HG02610 (cell line): ENCODE measurements at regions not wholly inside any gene's neighbourhood (a gene's known extent, or its start where the extent isn't known, plus 50 kb on each side); places are given as distances from the start of the nearest gene placed in this dataset.
"Not testable (repeated sequence)": the region's sequence is repeated elsewhere in the genome, so short reads cannot be mapped to it uniquely, and the experiment has no call there.

Experiments used
- ATAC-seq: cut with Tn5 transposase; IDR thresholded peaks from one replicate; pipeline ENCODE4 v1.9.1; 2021; ENCODE audit warnings: mild to moderate bottlenecking, moderate library complexity; ENCODE audit not compliant: unreplicated experiment

DNA sequence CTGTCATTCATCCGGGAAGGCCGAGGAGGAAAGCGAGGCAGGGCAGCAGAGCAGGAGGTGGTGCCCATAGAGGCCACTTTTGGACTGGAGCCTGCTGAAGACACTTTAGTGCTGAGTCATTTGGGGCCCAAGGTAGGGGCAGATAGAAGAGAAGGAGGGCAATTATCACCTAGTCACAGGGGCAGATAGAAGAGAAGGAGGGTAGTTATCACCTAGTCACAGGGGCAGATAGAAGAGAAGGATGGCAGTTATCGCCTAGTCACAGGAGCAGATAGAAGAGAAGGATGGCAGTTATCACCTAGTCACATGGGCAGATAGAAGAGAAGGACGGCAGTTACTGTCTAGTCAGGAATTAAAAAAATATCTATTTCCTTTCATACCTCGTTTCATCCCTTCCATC lies 1372.6 kb downstream of the FOXD4L5 start:
- not testable (repeated sequence) for ATAC-seq

DNA sequence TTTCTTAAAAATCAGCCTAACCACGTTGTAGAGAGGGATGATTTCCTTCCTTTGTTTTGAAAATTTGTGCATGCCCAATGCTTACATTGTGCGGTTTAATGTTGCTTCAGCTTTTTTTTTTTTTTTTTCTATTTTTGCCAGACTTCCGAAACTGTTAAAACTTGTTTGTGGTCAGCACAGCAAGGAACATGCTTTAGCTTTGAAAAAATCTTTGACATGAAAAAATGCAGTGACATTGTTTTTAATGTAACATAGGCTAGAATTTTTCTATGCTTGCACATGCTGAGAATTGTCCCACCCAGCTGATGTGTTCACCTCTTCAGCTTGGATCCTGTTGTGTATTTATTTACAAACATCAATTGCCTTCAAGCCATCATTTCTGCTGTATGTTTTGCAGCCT lies 1375.9 kb downstream of the FOXD4L5 start:
- not testable (repeated sequence) for ATAC-seq

DNA sequence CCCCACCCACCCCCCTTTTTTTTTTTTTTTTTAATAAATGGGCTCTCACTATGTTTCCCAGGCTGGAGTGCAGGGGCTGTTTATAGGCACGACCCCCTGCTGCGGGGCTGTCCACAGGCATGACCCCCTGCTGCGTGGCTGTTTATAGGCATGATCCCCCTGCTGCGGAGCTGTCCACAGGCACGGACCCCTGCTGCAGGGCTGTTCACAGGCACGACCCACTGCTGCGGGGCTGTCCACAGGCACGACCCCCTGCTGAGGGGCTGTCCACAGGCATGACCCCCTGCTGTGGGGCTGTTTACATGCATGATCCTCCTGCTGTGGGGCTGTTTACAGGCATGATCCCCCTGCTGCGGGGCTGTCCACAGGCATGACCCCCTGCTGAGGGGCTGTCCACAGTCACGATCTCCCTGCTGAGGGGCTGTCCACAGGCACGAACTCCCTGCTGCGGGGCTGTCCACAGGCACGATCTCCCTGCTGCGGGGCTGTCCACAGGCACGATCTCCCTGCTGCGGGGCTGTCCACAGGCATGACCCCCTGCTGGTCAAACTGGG lies 1385.3 kb downstream of the FOXD4L5 start:
- ATAC-seq: not testable (repeated sequence)

DNA sequence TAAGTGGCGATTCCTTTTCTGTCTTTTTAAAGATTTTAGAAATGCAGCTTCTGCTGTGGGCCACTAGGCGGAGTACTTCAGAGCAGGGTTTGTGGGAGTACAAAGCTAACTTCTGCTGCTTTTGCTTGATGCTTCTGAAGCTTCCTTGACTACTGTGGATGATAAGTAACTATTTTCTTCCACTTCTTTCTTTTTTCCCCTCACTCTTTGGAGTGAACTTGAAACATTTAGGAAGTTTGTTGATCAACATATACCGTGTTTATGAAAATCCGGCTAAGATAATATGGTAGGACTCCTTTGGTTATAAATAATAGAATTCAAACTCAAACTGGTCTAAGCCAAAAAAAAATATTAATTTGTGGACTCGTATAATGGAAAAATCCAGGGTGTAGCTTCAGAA lies 1403.6 kb downstream of the FOXD4L5 start:
- ATAC-seq: not testable (repeated sequence)

- ATAC-seq: not testable (repeated sequence)
Measured at GRCh38 chr9:63876380-63876779, 1408.6 kb downstream of the FOXD4L5 start.

DNA sequence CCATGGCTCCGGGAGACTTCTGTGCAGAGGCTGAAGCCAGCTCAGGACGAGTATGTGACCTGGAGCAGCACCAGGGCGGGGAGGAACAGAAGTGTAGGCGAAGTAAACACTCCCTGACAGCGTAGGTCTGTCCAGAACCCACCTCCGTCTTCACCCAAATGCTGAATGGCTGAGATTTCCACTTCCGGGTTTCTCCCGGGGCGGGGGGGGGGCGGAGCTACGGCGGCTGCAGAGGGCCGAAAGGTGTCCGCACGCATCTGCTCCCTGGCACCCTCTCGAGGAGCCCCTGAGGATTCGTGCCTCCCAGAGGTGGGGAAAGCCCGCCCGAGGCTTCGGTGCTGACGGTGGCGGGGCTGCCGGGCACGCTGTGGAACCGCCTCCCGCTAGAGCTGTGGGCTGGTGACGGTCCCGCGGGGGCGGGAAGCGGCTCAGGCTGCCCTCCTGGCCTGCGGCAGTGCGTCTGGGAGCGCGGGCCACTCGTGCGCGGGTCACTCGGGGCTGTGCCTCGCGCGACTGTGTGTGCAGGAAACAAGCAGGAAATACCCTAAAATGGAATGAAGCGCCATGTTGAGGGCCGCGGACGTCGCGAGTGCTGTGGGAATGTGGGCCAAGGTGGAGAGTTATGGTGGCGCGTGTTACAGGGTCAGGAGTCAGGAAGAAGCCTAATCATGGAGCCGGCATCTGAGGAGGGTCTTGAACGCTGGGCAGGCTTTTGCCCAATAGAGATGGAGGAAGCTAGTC lies 1425.4 kb downstream of the FOXD4L5 start:
- no peak for ATAC-seq

- ATAC-seq: not testable (repeated sequence)
Measured at GRCh38 chr9:63859090-63859474, 1425.9 kb downstream of the FOXD4L5 start.

- not testable (repeated sequence) for ATAC-seq
Measured at GRCh38 chr9:63853140-63853751, 1431.8 kb downstream of the FOXD4L5 start.

DNA sequence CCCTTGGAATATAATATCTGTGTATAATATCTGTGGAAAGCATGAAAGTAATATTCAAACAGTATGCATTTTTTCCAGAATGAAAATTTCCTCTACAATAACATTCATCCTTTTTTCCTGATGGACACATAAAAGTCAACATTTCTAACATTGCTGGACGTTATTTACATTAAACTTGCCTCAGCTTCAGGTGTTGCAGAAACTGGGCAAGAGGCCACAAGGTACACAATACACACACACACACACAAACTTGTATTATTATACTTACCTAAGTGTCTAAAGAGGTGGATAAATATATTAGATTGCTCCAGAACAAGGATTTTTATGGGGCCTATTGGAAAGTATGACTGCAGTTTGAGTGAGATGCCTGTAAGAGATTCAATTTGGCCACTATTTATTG lies 1460.2 kb downstream of the FOXD4L5 start:
- ATAC-seq: not testable (repeated sequence)

GRCh38 chr9:63823375-63824201 lies 1461.4 kb downstream of the FOXD4L5 start:
- not testable (repeated sequence) for ATAC-seq

- not testable (repeated sequence) for ATAC-seq
Measured at GRCh38 chr9:63822615-63823374, 1462.2 kb downstream of the FOXD4L5 start.

DNA sequence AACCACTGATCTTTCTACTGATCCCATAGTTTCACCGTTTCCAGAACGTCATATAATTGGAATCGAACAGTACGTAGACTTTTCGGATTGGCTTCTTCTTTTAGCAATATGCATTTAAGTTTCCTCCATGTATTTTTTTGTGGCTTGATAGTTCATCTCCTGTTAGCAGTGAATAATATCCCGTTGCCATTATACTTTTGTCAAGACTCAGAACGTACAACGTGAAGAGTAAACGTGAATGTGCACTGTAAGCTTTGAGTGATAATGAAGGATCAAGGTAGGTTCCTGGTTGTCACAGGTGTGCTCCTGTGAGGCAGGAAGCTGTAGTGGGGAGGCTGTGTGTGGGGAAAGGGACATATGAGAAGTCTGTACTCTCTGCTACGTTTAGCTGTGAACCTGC lies 1463.7 kb downstream of the FOXD4L5 start:
- ATAC-seq: not testable (repeated sequence)

- ATAC-seq: not testable (repeated sequence)
Measured at GRCh38 chr9:63820882-63821281, 1464.1 kb downstream of the FOXD4L5 start.

GRCh38 chr9:63820383-63820782 lies 1464.6 kb downstream of the FOXD4L5 start:
- not testable (repeated sequence) for ATAC-seq

GRCh38 chr9:63817622-63818518 lies 1467.1 kb downstream of the FOXD4L5 start:
- peak; percentile 68 for ATAC-seq

- ATAC-seq: peak; percentile 64
Measured at GRCh38 chr9:63816751-63817621, 1468.0 kb downstream of the FOXD4L5 start.

DNA sequence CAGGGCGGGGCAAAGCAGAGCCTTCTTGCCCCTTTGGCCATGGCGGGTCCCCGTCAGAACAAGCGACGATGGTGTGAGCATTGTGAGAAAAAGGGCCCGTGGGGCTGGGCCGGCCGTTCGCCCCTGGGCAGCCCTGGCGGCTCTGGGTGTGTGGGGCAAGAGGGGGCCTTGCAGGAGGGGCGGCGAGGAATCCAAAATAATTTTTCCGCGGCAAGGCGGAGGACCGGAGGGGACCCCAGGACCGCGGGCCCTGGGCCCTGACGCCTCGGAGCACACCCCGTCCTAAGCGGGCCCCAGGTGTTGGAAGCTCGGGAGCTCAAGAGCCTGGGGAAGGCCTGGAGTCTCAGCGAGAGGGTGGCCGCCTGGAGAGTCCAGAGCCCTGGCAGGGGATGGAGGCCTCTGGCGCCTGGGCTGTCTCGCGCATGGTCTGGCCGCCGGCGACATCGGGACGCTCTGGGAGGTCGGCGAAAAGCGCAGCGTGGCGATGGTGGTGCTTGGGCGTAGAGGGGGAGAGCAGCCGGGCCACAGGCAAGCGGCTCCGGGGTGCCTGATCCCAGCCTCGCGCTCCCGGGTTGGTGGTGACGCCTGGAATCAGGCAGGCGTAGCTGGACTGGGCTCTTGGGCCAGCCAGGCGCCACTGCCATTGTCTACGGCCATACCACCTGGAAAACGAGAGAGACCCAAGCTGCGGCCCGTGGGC lies 1469.9 kb downstream of the FOXD4L5 start:
- not testable (repeated sequence) for ATAC-seq
